GM18517 (cell line): ENCODE measurements at regions not wholly inside any gene's neighbourhood (a gene's known extent, or its start where the extent isn't known, plus 50 kb on each side); places are given as distances from the start of the nearest gene placed in this dataset.
A peak's percentile ranks its signal among the peaks of the same experiment; 100 is the strongest.

Experiments
- ATAC-seq: cut with Tn5 transposase; IDR thresholded peaks from one replicate; pipeline ENCODE4 v1.9.1; 2021; ENCODE audit warnings: mild to moderate bottlenecking, moderate library complexity; ENCODE audit not compliant: unreplicated experiment

- ATAC-seq = no peak
Observed at GRCh38 chr3:102269406-102269805, 165.4 kb upstream of the ZPLD1 start.

- ATAC-seq = no peak
Observed at GRCh38 chr3:102290241-102290640, 144.6 kb upstream of the ZPLD1 start.

- ATAC-seq = no peak
Observed at GRCh38 chr3:102295756-102296155, 139.1 kb upstream of the ZPLD1 start.

- no peak for ATAC-seq
Observed at GRCh38 chr3:102297072-102297658, 137.7 kb upstream of the ZPLD1 start.

- ATAC-seq = no peak
Observed at GRCh38 chr3:102299125-102299877, 135.5 kb upstream of the ZPLD1 start.

- no peak for ATAC-seq
Observed at GRCh38 chr3:102301155-102301880, 133.5 kb upstream of the ZPLD1 start.

- ATAC-seq = no peak
Observed at GRCh38 chr3:102302020-102302419, 132.8 kb upstream of the ZPLD1 start.

GRCh38 chr3:102304550-102304949, 130.3 kb upstream of the ZPLD1 start:
- ATAC-seq = no peak

- no peak for ATAC-seq
Observed at GRCh38 chr3:102307442-102307841, 127.4 kb upstream of the ZPLD1 start.

GRCh38 chr3:102329066-102329465, 105.7 kb upstream of the ZPLD1 start:
- ATAC-seq = no peak

GRCh38 chr3:102329561-102329960, 105.3 kb upstream of the ZPLD1 start:
- no peak for ATAC-seq

GRCh38 chr3:102332205-102332604, 102.6 kb upstream of the ZPLD1 start:
- ATAC-seq = no peak

- no peak for ATAC-seq
Observed at GRCh38 chr3:102332934-102333333, 101.9 kb upstream of the ZPLD1 start.

GRCh38 chr3:102336130-102336529, 98.7 kb upstream of the ZPLD1 start:
- no peak for ATAC-seq

- ATAC-seq = no peak
Observed at GRCh38 chr3:102339671-102340070, 95.1 kb upstream of the ZPLD1 start.

GRCh38 chr3:102346897-102347296, 87.9 kb upstream of the ZPLD1 start:
- no peak for ATAC-seq

GRCh38 chr3:102348904-102349303, 85.9 kb upstream of the ZPLD1 start:
- no peak for ATAC-seq

GRCh38 chr3:102353148-102353547, 81.7 kb upstream of the ZPLD1 start:
- no peak for ATAC-seq

- peak; percentile 44 for ATAC-seq
Observed at GRCh38 chr3:102353805-102354204, 81.0 kb upstream of the ZPLD1 start.

GRCh38 chr3:102354818-102355515, 79.8 kb upstream of the ZPLD1 start:
- no peak for ATAC-seq

GRCh38 chr3:102356506-102356905, 78.3 kb upstream of the ZPLD1 start:
- ATAC-seq = no peak
